ENCODE measurements at regions not wholly inside any gene's neighbourhood (a gene's known extent, or its start where the extent isn't known, plus 50 kb on each side); places are given as distances from the start of the nearest gene placed in this dataset.

DNA sequence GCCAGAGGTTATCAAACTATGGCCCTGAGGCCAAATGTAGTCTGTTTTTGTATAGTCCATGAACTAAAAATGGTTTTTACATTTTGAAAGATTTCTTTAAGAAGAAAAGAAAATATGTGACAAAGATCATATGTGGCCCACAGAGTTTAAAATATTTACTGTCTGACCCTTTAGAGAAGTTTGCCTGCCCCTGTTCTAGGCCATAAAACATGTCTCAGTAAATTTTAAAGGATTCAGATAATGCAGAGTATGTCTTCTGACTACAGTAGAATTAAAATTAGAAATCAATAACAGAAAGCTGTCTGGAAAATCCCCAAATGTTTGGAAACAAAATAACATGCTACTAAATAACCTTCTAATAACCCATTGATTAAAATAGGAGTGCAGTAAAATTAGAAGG, 86.3 kb downstream of the KCNRG start:
- H3K27me3 ChIP-seq (replicated peaks in 1 of 4; ENCODE audit: control extremely low read depth in 1 of 4, control insufficient read depth in 3 of 4, insufficient read depth in 4 of 4, low read length in 3 of 4), result no peaks in the 10 kb centered on the region
- Mint-ChIP-seq H3K9me3 (ENCODE audit: insufficient read depth) (peaks cover 8% of the 10 kb centered on the region), H3K27me3 (no peaks in the 10 kb centered on the region), H3K27ac (peak overlapping the region; percentile 34), H3K4me3 (no peak overlapping the region), H3K4me1 (peaks cover 54% of the 10 kb centered on the region)
- peaks cover 10% of the 10 kb centered on the region for H4K20me1 ChIP-seq (ENCODE audit: control insufficient read depth, insufficient read depth, low read length, poor library complexity, severe bottlenecking)
- POLR2A ChIA-PET, result interaction anchor here (0.6 to 0.7 kb wide), 2 partner anchors 11 to 652 kb away, joined by 6 to 15 read pairs; no protein-coding TSS in a partner anchor
- H2AFZ ChIP-seq (ENCODE audit: insufficient read depth, low read depth, low read length, poor library complexity, severe bottlenecking), result no peak overlapping the region
- intact Hi-C loops (cut with micrococcal nuclease), result no loop called here
- H3K9ac ChIP-seq (ENCODE audit: low read length), result no peak overlapping the region
- H3K4me2 ChIP-seq (replicated peaks; ENCODE audit: low read depth, low read length, poor library complexity, severe bottlenecking), result no peak overlapping the region
- TF ChIP-seq EZH2 (IDR thresholded peaks at IDR 0.05; ENCODE audit: borderline replicate concordance, insufficient read depth, low read depth, low read length, poor library complexity, severe bottlenecking), result no peak
- TF ChIP-seq, protein P1, sequence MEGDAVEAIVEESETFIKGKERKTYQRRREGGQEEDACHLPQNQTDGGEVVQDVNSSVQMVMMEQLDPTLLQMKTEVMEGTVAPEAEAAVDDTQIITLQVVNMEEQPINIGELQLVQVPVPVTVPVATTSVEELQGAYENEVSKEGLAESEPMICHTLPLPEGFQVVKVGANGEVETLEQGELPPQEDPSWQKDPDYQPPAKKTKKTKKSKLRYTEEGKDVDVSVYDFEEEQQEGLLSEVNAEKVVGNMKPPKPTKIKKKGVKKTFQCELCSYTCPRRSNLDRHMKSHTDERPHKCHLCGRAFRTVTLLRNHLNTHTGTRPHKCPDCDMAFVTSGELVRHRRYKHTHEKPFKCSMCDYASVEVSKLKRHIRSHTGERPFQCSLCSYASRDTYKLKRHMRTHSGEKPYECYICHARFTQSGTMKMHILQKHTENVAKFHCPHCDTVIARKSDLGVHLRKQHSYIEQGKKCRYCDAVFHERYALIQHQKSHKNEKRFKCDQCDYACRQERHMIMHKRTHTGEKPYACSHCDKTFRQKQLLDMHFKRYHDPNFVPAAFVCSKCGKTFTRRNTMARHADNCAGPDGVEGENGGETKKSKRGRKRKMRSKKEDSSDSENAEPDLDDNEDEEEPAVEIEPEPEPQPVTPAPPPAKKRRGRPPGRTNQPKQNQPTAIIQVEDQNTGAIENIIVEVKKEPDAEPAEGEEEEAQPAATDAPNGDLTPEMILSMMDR (IDR thresholded peaks at IDR 0.05), result no peak
- CTCF ChIA-PET, result interaction anchor here (0.7 to 1.6 kb wide), 2 partner anchors 16 to 729 kb away, joined by 4 read pairs; no protein-coding TSS in a partner anchor
- H3K9me3 ChIP-seq (ENCODE audit: control extremely low read depth in 1 of 3, control insufficient read depth in 2 of 3, insufficient read depth in 1 of 3, low read length in 2 of 3), result peaks cover 8 to 13% (median 8%) of the 10 kb centered on the region in 3 donors
- H3K27ac ChIP-seq (ENCODE audit: low read length in 2 of 2), result peak overlapping the region in 1 of 2 donors; percentile 39
- peaks cover 98% of the 10 kb centered on the region for H3K79me2 ChIP-seq (ENCODE audit: control insufficient read depth, insufficient read depth, low read length)
- DNase-seq, result no peak
- no peak overlapping the region for H3K4me3 ChIP-seq (ENCODE audit: control extremely low read depth in 1 of 5, extremely low read depth in 1 of 5, insufficient read depth in 1 of 5, low read depth in 2 of 5, low read length in 4 of 5)
- H3K36me3 ChIP-seq (replicated peaks in 1 of 2; ENCODE audit: control extremely low read depth in 1 of 2, control insufficient read depth in 1 of 2, extremely low read depth in 1 of 2, insufficient read depth in 2 of 2, low read length in 1 of 2), result peaks cover 3 to 8% of the 10 kb centered on the region in 2 experiments
- ATAC-seq (ENCODE audit: low read depth), result no peak
- H3K4me1 ChIP-seq (ENCODE audit: control insufficient read depth in 2 of 2, insufficient read depth in 2 of 2, low read length in 2 of 2), result peaks cover 40 to 45% of the 10 kb centered on the region in 2 donors

DNA sequence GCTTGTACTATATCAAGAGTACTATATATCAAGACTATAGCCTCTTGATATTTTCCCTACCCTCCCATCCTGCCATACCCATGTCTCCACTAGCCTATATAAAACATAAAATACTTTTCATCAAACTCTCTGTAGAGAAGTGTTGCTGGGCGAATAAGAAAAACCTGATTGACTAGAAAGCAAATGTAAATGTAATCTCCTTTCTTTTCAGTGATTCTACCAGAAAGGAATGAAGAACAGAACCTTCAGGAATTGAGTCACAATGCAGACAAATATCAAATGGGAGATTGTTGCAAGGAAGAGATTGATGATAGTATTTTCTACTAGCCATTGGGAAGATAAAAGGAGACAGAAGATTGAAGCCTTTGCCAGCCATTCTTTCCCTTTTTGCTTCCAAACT, 89.2 kb downstream of the KCNRG start:
- peaks cover 0 to 11% (median 0%) of the 10 kb centered on the region in 3 donors for H3K9me3 ChIP-seq (ENCODE audit: control extremely low read depth in 1 of 3, control insufficient read depth in 2 of 3, insufficient read depth in 1 of 3, low read length in 2 of 3)
- ATAC-seq (ENCODE audit: low read depth) (no peak), DNase-seq (no peak)
- no peak overlapping the region for H3K9ac ChIP-seq (ENCODE audit: low read length)
- Mint-ChIP-seq H3K9me3 (ENCODE audit: insufficient read depth) (no peaks in the 10 kb centered on the region), H3K4me3 (no peak overlapping the region), H3K27ac (peak overlapping the region; percentile 54), H3K27me3 (no peaks in the 10 kb centered on the region), H3K4me1 (peaks cover 52% of the 10 kb centered on the region)
- peaks cover 94% of the 10 kb centered on the region for H3K79me2 ChIP-seq (ENCODE audit: control insufficient read depth, insufficient read depth, low read length)
- no peak overlapping the region for H3K4me3 ChIP-seq (ENCODE audit: control extremely low read depth in 1 of 5, extremely low read depth in 1 of 5, insufficient read depth in 1 of 5, low read depth in 2 of 5, low read length in 4 of 5)
- no peak overlapping the region for H2AFZ ChIP-seq (ENCODE audit: insufficient read depth, low read depth, low read length, poor library complexity, severe bottlenecking)
- TF ChIP-seq EZH2 (IDR thresholded peaks at IDR 0.05; ENCODE audit: borderline replicate concordance, insufficient read depth, low read depth, low read length, poor library complexity, severe bottlenecking), result no peak
- TF ChIP-seq, protein P1 (IDR thresholded peaks at IDR 0.05), result no peak
- peak overlapping the region; percentile 35 to 89 for H3K27ac ChIP-seq (ENCODE audit: low read length in 2 of 2)
- peaks cover 8% of the 10 kb centered on the region for H4K20me1 ChIP-seq (ENCODE audit: control insufficient read depth, insufficient read depth, low read length, poor library complexity, severe bottlenecking)
- no CpG with 5 or more reads among the region's 1 CpG for WGBS (ENCODE audit: insufficient coverage)
- peaks cover 0 to under 1% of the 10 kb centered on the region in 2 experiments for H3K36me3 ChIP-seq (replicated peaks in 1 of 2; ENCODE audit: control extremely low read depth in 1 of 2, control insufficient read depth in 1 of 2, extremely low read depth in 1 of 2, insufficient read depth in 2 of 2, low read length in 1 of 2)
- CTCF ChIA-PET, result interaction anchor here (1.0 to 2.0 kb wide), 3 partner anchors 19 to 697 kb away, joined by 4 to 9 read pairs (median 6); no protein-coding TSS in a partner anchor
- no peaks in the 10 kb centered on the region for H3K27me3 ChIP-seq (replicated peaks in 1 of 4; ENCODE audit: control extremely low read depth in 1 of 4, control insufficient read depth in 3 of 4, insufficient read depth in 4 of 4, low read length in 3 of 4)
- H3K4me2 ChIP-seq (replicated peaks; ENCODE audit: low read depth, low read length, poor library complexity, severe bottlenecking), result peak overlapping the region; percentile 13
- intact Hi-C loops (cut with micrococcal nuclease), result loop anchor here (1.0 kb wide), 1 partner anchor 12 kb away; no protein-coding TSS in a partner anchor
- POLR2A ChIA-PET, result interaction anchor here (0.7 to 0.8 kb wide), 2 partner anchors 19 to 21 kb away, joined by 3 to 4 read pairs; no protein-coding TSS in a partner anchor
- H3K4me1 ChIP-seq (ENCODE audit: control insufficient read depth in 2 of 2, insufficient read depth in 2 of 2, low read length in 2 of 2), result peaks cover 49 to 56% of the 10 kb centered on the region in 2 donors
